ENCODE measurements at regions not wholly inside any gene's neighbourhood (a gene's known extent, or its start where the extent isn't known, plus 50 kb on each side); places are given as distances from the start of the nearest gene placed in this dataset.

DNA sequence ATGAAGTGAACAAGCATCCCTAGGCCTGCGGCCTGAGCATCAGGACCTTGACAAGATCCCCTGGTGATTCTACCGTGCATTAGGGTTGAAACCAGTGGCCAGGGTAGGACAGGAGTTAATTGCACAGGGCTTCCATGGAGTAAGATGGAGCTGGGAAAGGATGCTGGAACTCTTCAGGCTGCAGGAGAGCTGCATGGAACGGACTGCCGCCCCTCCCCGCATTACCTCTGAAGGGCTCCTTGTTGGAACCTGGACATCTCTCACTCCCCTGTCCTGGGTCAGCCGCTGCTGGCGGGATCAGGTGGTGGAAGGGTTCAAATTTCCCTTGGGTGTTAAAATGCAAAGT lies 156.6 kb upstream of the ID2 start:
- ATAC-seq (peak in 2 of 4 donors; percentile 20 to 27), FAIRE-seq (no peak), DNase-seq (no peak)
- H3K4me3 ChIP-seq: no peak overlapping the region
- H3K27me3 ChIP-seq: no peaks in the 10 kb centered on the region
- intact Hi-C loops (cut with DNase I): no loop called here
- WGBS, 2 donors: 53 to 54% methylated on average over 7 of the region's 7 CpGs
- TF ChIP-seq, protein P1, sequence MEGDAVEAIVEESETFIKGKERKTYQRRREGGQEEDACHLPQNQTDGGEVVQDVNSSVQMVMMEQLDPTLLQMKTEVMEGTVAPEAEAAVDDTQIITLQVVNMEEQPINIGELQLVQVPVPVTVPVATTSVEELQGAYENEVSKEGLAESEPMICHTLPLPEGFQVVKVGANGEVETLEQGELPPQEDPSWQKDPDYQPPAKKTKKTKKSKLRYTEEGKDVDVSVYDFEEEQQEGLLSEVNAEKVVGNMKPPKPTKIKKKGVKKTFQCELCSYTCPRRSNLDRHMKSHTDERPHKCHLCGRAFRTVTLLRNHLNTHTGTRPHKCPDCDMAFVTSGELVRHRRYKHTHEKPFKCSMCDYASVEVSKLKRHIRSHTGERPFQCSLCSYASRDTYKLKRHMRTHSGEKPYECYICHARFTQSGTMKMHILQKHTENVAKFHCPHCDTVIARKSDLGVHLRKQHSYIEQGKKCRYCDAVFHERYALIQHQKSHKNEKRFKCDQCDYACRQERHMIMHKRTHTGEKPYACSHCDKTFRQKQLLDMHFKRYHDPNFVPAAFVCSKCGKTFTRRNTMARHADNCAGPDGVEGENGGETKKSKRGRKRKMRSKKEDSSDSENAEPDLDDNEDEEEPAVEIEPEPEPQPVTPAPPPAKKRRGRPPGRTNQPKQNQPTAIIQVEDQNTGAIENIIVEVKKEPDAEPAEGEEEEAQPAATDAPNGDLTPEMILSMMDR (IDR thresholded peaks at IDR 0.05): no peak
- peaks cover 15 to 26% (median 16%) of the 10 kb centered on the region in 3 donors for H3K4me1 ChIP-seq
- peak overlapping the region; percentile 62 to 88 (median 75) for H3K27ac ChIP-seq
- H3K9me3 ChIP-seq: no peaks in the 10 kb centered on the region
- no peaks in the 10 kb centered on the region for H3K36me3 ChIP-seq

DNA sequence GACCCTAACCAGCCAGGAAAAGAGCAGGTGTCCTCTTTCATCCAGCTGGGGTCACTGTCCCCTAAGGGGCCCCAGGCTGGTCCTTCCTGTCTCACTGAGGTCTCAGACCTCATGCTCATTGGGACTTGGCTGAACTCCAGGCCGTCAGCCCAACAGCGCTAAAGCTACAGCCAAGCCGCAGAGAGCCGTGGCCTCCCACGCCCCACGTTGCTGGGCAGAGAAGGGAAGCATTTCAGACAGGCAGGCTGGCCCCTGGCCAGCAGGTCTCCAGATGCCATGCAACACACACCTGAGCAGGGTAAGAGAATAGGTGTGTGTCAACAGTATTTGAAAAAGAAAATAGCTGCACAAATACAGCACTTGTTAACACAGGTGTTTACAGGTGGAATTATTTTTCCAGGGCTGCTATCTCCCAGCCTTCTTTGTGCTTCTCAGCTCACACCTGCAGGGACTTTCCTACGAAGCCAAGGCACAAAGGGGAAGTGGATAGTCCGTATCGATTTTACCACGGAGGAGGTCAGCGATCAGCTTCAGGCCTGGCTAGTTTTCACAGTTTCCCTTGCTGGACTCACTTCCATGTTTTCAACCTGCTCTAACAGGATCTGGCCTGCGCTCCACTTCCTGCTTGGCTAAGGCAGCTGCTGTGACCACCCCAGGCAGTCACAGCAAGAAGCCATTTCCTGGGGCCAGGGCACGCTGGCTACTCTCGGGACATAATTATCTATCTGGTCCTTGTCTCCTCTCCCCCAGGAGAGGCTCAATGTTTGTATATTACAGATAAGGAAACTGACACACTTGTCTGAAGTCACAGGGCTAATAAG lies 156.1 kb upstream of the ID2 start:
- intact Hi-C loops (cut with DNase I): no loop called here
- Histone ChIP-seq H3K4me3 (peak overlapping the region in 1 of 4 donors; percentile 9), H3K36me3 (no peaks in the 10 kb centered on the region), H3K27ac (peak overlapping the region; percentile 62 to 88 (median 75)), H3K9me3 (no peaks in the 10 kb centered on the region), H3K4me1 (peaks cover 15 to 26% (median 16%) of the 10 kb centered on the region in 3 donors), H3K27me3 (no peaks in the 10 kb centered on the region)
- ATAC-seq (peak; percentile 85 to 90 (median 86)), DNase-seq (peak; percentile 86 to 95 (median 90)), FAIRE-seq (no peak)
- WGBS, 2 donors: 7% methylated on average over 14 of the region's 14 CpGs
- TF ChIP-seq, protein P1 (IDR thresholded peaks at IDR 0.05): no peak

DNA sequence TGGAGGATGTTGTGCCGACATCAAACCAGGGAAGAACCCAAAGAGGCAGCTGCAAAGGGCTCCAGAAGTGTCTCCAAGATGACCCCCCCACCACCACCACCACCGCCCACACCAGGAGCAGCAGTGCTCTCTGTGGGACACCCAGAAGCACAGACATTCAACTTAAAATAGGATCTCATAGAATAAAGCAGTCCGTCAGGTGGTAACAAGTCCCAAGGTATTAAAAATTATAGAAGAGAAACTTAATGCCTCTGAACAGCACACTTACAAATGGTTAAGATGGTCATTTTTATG lies 155.5 kb upstream of the ID2 start:
- DNase-seq (peak in 1 of 6 donors; percentile 28), ATAC-seq (no peak)
- intact Hi-C loops (cut with DNase I): no loop called here

DNA sequence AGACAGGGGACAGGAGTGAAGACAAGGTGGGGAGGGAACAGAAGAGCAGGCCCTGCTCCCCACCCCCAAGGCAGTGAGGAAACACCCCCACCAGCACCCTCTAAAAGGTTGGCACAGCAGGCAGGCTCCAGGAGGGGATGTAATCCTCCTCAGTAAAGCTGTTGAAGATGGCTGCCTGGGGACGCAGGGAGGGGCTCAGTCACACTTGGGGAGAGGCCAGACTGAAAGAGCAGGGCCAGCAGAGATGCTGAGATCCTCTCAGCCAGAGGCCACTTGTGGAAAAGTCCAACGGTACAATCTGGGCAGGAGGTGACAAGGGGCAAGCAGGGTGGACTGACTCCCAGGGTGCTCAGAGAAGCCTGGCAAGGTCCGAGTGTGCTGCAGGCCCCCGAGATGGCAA lies 154.8 kb upstream of the ID2 start:
- no peak for FAIRE-seq
- 84 to 90% methylated on average over 4 of the region's 4 CpGs for WGBS, 2 donors
- intact Hi-C loops (cut with DNase I): no loop called here
- DNase-seq: peak in 1 of 6 donors; percentile 31
- Histone ChIP-seq H3K27me3 (no peaks in the 10 kb centered on the region), H3K36me3 (no peaks in the 10 kb centered on the region), H3K9me3 (no peaks in the 10 kb centered on the region), H3K27ac (peak overlapping the region in 2 of 4 donors; percentile 83 to 88), H3K4me3 (no peak overlapping the region), H3K4me1 (peaks cover 15 to 26% (median 16%) of the 10 kb centered on the region in 3 donors)
- ATAC-seq: no peak
- TF ChIP-seq, protein P1 (IDR thresholded peaks at IDR 0.05): no peak

More for the DNA sequence above, 155.5 kb upstream of the ID2 start:
- Histone ChIP-seq H3K36me3 (no peaks in the 10 kb centered on the region), H3K4me3 (no peak overlapping the region), H3K9me3 (no peaks in the 10 kb centered on the region), H3K4me1 (peaks cover 15 to 26% (median 16%) of the 10 kb centered on the region in 3 donors), H3K27me3 (no peaks in the 10 kb centered on the region), H3K27ac (peak overlapping the region; percentile 62 to 88 (median 75))
- no peak for FAIRE-seq
- 70 to 80% methylated on average over 3 of the region's 3 CpGs for WGBS, 2 donors
- TF ChIP-seq, protein P1 (IDR thresholded peaks at IDR 0.05): no peak

DNA sequence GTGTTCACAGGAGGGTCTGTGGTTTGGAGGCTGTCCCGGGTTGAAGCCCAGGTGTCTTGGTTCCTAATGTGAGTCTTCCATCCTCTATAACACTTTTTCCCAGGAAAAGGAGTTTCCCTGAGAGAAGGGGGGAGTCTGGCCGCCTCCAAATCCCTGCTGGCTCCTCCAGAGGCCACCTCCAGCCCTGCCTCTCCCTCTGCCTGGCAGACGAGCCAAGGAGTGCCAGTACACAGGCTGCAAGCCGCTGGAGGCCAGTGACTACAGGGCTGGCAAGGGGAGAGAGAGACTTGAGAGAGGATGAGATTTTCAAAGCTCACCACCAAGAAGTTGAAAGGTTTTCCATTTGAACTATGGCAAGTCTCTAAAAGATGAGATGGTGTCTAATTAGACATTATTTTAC lies 154.2 kb upstream of the ID2 start:
- WGBS, 2 donors: 75 to 81% methylated on average over 4 of the region's 4 CpGs
- no peak overlapping the region for H3K27ac ChIP-seq
- peaks cover 15 to 26% (median 16%) of the 10 kb centered on the region in 3 donors for H3K4me1 ChIP-seq
- no peaks in the 10 kb centered on the region for H3K36me3 ChIP-seq
- FAIRE-seq (no peak), ATAC-seq (no peak), DNase-seq (peak in 1 of 6 donors; percentile 30)
- H3K27me3 ChIP-seq: no peaks in the 10 kb centered on the region
- no peaks in the 10 kb centered on the region for H3K9me3 ChIP-seq
- intact Hi-C loops (cut with DNase I): no loop called here
- no peak overlapping the region for H3K4me3 ChIP-seq
- TF ChIP-seq, protein P1 (IDR thresholded peaks at IDR 0.05): no peak
